Tibial nerve (tissue), 4 donors: ENCODE measurements at regions not wholly inside any gene's neighbourhood (a gene's known extent, or its start where the extent isn't known, plus 50 kb on each side); places are given as distances from the start of the nearest gene placed in this dataset.

Experiments used
- DNase-seq, 2 donors: peaks; one replicate each; pipeline ENCODE4 v3.0.0-alpha.2; 2019; ENCODE audit warnings: low spot score in 2 of 2
- H3K27ac ChIP-seq, 4 donors: fragments of 200-600 bp; sonication (generic) in 3 of 4; one replicate each; pipeline ENCODE4 v1.5.1; 2017 to 2019; ENCODE audit warnings: mild to moderate bottlenecking in 1 of 4
- H3K27me3 ChIP-seq, 2 donors: fragments of 200-600 bp; sonication (generic) in 1 of 2; one replicate each; pipeline versions ENCODE4 v1.5.1 to v1.6.0; 2017 to 2019
- H3K36me3 ChIP-seq, 3 donors: fragments of 200-600 bp; sonication (generic); one replicate each; pipeline ENCODE4 v1.5.1; 2018 to 2019
- H3K4me1 ChIP-seq, 4 donors: fragments of 200-600 bp; sonication (generic) in 3 of 4; one replicate each; pipeline ENCODE4 v1.5.1; 2017 to 2019
- H3K4me3 ChIP-seq, 4 donors: fragments of 200-600 bp; sonication (generic) in 3 of 4; one replicate each; pipeline ENCODE4 v1.5.1; 2017 to 2019; ENCODE audit warnings: mild to moderate bottlenecking in 1 of 4, moderate library complexity in 1 of 4
- H3K9me3 ChIP-seq, 4 donors: fragments of 200-600 bp; sonication (generic) in 3 of 4; one replicate each; pipeline ENCODE4 v1.5.1; 2017 to 2019
- CTCF ChIP-seq, 5 experiments: fragments of 200-600 bp in 3 of 5; fragments of 450-650 bp in 2 of 5; sonication (generic) in 3 of 5; IDR thresholded peaks; one replicate each; pipeline ENCODE4 v1.5.1; 2016 to 2019; ENCODE audit warnings: antibody characterized with exemption in 5 of 5, mild to moderate bottlenecking in 3 of 5, moderate library complexity in 2 of 5
- EP300 ChIP-seq, 2 donors: sonication (generic); formaldehyde crosslinking; IDR thresholded peaks; one replicate each; pipeline ENCODE4 v1.6.1; 2017; ENCODE audit warnings: antibody characterized with exemption in 2 of 2, mild to moderate bottlenecking in 1 of 2
- POLR2A ChIP-seq, 2 donors: fragments of 450-650 bp; IDR thresholded peaks; one replicate each; pipeline ENCODE4 v1.6.1; 2017; ENCODE audit warnings: antibody characterized with exemption in 2 of 2, mild to moderate bottlenecking in 2 of 2, moderate library complexity in 2 of 2
- WGBS, 2 donors: methylation state at CpG; one replicate each; pipeline ENCODE4 v1.1.5; 2018; 5-methylcytosine and 5-hydroxymethylcytosine counted together

- WGBS, 2 donors = 61 to 79% methylated on average over 2 of the region's 2 CpGs
- H3K27me3 ChIP-seq = no peaks in the 10 kb centered on the region
Measured at GRCh38 chr6:51282026-51282425, 463.4 kb downstream of the TFAP2B start.

DNA sequence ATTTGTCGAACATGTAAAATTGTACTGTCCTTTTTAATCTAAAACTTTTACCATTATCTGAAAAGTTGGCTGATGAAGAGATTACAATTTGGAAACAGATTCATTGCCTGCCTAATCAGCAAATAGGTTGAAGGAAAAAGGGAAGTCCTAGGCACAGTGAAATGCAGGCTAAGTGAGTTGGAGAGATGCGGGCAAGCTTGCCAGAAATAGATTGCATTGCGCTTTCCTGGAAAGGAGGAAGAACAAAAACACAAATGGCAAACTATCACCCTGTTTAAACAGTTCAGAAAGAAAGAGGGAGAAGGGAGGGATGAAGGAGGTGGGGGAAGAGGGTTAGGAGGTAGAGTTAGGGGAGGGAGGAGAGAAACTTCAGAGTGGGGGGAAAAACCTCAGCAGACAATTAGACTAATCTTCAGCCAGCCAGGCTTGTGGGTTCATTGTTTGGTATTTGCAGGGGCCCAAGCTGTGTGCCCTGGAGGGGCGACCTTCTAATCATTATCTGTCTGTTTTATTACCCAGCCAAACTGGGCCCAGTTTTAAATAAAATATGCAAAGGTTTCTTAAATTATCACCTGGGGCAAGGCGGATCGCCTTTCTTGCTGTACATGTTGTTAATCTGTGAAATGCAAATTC, 465.2 kb downstream of the TFAP2B start:
- WGBS, 2 donors = 67 to 76% methylated on average over 6 of the region's 6 CpGs
- H3K4me3 ChIP-seq = no peak overlapping the region
- H3K9me3 ChIP-seq = no peaks in the 10 kb centered on the region
- no peaks in the 10 kb centered on the region for H3K4me1 ChIP-seq
- no peak for DNase-seq
- TF ChIP-seq CTCF (IDR thresholded peaks at IDR 0.05) (no peak), POLR2A (IDR thresholded peaks at IDR 0.05) (no peak), EP300 (IDR thresholded peaks at IDR 0.05) (peak in 1 of 2 donors; percentile 14)
- no peaks in the 10 kb centered on the region for H3K27me3 ChIP-seq
- H3K27ac ChIP-seq = no peak overlapping the region
- H3K36me3 ChIP-seq = no peaks in the 10 kb centered on the region

More at GRCh38 chr6:51282026-51282425, 463.4 kb downstream of the TFAP2B start:
- DNase-seq = no peak
- H3K4me1 ChIP-seq = no peaks in the 10 kb centered on the region
- no peaks in the 10 kb centered on the region for H3K9me3 ChIP-seq
- H3K27ac ChIP-seq = no peak overlapping the region
- H3K4me3 ChIP-seq = no peak overlapping the region
- no peaks in the 10 kb centered on the region for H3K36me3 ChIP-seq
- TF ChIP-seq POLR2A (IDR thresholded peaks at IDR 0.05) = no peak
- TF ChIP-seq CTCF (IDR thresholded peaks at IDR 0.05) = no peak
- TF ChIP-seq EP300 (IDR thresholded peaks at IDR 0.05) = no peak

- Histone ChIP-seq H3K36me3 (no peaks in the 10 kb centered on the region), H3K9me3 (no peaks in the 10 kb centered on the region), H3K4me1 (no peaks in the 10 kb centered on the region), H3K4me3 (no peak overlapping the region), H3K27me3 (no peaks in the 10 kb centered on the region), H3K27ac (no peak overlapping the region)
- DNase-seq = no peak
- TF ChIP-seq EP300 (IDR thresholded peaks at IDR 0.05) = no peak
- TF ChIP-seq CTCF (IDR thresholded peaks at IDR 0.05) = no peak
- no peak for TF ChIP-seq POLR2A (IDR thresholded peaks at IDR 0.05)
Measured at GRCh38 chr6:51285876-51286275, 467.2 kb downstream of the TFAP2B start.

GRCh38 chr6:51289041-51289440, 470.4 kb downstream of the TFAP2B start:
- Histone ChIP-seq H3K36me3 (no peaks in the 10 kb centered on the region), H3K4me3 (no peak overlapping the region), H3K4me1 (no peaks in the 10 kb centered on the region), H3K27me3 (no peaks in the 10 kb centered on the region), H3K27ac (no peak overlapping the region), H3K9me3 (no peaks in the 10 kb centered on the region)
- no peak for TF ChIP-seq POLR2A (IDR thresholded peaks at IDR 0.05)
- TF ChIP-seq CTCF (IDR thresholded peaks at IDR 0.05) = no peak
- no peak for TF ChIP-seq EP300 (IDR thresholded peaks at IDR 0.05)
- WGBS, 2 donors = 82 to 88% methylated on average over 3 of the region's 3 CpGs
- DNase-seq = no peak

GRCh38 chr6:51292659-51293058, 474.0 kb downstream of the TFAP2B start:
- Histone ChIP-seq H3K4me3 (no peak overlapping the region), H3K27me3 (no peaks in the 10 kb centered on the region), H3K27ac (no peak overlapping the region), H3K4me1 (no peaks in the 10 kb centered on the region), H3K36me3 (no peaks in the 10 kb centered on the region), H3K9me3 (no peaks in the 10 kb centered on the region)
- TF ChIP-seq EP300 (IDR thresholded peaks at IDR 0.05) (no peak), CTCF (IDR thresholded peaks at IDR 0.05) (no peak), POLR2A (IDR thresholded peaks at IDR 0.05) (no peak)
- WGBS, 2 donors = 72 to 76% methylated on average over 1 of the region's 1 CpG
- no peak for DNase-seq
